ENCODE measurements at regions not wholly inside any gene's neighbourhood (a gene's known extent, or its start where the extent isn't known, plus 50 kb on each side); places are given as distances from the start of the nearest gene placed in this dataset.

GRCh38 chr4:18840481-18840880, 818.9 kb upstream of the LCORL start:
- ChIA-PET CTCF (no interaction called here), POLR2A (ENCODE audit: low non-redundant PET) (no interaction called here)
- Histone ChIP-seq H3K4me3 (ENCODE audit: low read depth, low read length, poor library complexity, severe bottlenecking) (no peak overlapping the region), H3K27ac (ENCODE audit: low read depth, low read length, poor library complexity, severe bottlenecking) (no peak overlapping the region), H3K36me3 (ENCODE audit: insufficient read depth, low read length, poor library complexity, severe bottlenecking) (no peaks in the 10 kb centered on the region), H3K4me1 (ENCODE audit: insufficient read depth, low read length, poor library complexity, severe bottlenecking) (no peaks in the 10 kb centered on the region), H3K9me3 (ENCODE audit: low read depth, low read length, poor library complexity, severe bottlenecking) (no peaks in the 10 kb centered on the region), H3K27me3 (replicated peaks; ENCODE audit: insufficient read depth, low read depth, low read length, poor library complexity) (no peaks in the 10 kb centered on the region)
- no peak for TF ChIP-seq EZH2 (IDR thresholded peaks at IDR 0.05; ENCODE audit: borderline replicate concordance, low read depth, low read length, poor library complexity, severe bottlenecking)
- TF ChIP-seq, protein P1, sequence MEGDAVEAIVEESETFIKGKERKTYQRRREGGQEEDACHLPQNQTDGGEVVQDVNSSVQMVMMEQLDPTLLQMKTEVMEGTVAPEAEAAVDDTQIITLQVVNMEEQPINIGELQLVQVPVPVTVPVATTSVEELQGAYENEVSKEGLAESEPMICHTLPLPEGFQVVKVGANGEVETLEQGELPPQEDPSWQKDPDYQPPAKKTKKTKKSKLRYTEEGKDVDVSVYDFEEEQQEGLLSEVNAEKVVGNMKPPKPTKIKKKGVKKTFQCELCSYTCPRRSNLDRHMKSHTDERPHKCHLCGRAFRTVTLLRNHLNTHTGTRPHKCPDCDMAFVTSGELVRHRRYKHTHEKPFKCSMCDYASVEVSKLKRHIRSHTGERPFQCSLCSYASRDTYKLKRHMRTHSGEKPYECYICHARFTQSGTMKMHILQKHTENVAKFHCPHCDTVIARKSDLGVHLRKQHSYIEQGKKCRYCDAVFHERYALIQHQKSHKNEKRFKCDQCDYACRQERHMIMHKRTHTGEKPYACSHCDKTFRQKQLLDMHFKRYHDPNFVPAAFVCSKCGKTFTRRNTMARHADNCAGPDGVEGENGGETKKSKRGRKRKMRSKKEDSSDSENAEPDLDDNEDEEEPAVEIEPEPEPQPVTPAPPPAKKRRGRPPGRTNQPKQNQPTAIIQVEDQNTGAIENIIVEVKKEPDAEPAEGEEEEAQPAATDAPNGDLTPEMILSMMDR (conservative IDR thresholded peaks at IDR 0.05; ENCODE audit: low read depth, low read length), result no peak
- DNase-seq (ENCODE audit: low spot score), result no peak
- no TSS peak for BruUV-seq (replicated peaks)
- intact Hi-C loops (cut with micrococcal nuclease; ENCODE audit: unreplicated experiment), result no loop called here

DNA sequence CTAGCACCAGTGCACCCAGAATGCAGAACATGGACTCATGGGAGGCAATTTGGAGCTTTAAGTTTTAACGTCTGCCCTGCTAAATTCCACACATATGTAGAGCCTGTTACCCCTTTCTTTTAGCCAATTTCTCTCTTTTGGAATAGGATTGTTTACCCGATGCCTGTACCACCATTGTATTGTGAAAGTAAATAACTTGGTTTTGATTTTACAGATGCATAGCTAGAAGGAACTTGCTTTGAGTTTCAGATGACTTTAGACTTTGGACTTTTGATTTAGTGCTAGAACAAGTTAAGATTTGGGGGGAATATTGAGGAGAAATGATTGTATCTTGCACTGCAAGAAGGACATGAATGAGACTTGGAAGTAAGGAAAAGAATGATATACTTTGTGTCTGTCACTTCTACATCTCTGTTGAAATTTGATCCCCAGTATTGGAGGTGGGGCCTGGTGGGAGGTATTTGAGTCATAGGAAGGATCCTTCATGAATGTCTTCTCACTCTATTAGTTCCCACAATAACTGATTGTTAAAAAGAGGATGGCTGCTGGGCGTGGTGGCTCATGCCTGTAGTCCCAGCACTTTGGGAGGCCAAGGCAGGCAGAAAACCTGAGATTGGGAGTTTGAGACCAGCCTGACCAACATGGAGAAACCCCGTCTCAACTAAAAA, 794.8 kb upstream of the LCORL start:
- intact Hi-C loops (cut with micrococcal nuclease; ENCODE audit: unreplicated experiment), result no loop called here
- POLR2A ChIA-PET (ENCODE audit: low non-redundant PET), result no interaction called here
- no peak overlapping the region for H3K27ac ChIP-seq (ENCODE audit: low read depth, low read length, poor library complexity, severe bottlenecking)
- CTCF ChIA-PET, result no interaction called here
- no peak for DNase-seq (ENCODE audit: low spot score)
- no peak overlapping the region for H3K4me3 ChIP-seq (ENCODE audit: low read depth, low read length, poor library complexity, severe bottlenecking)
- H3K4me1 ChIP-seq (ENCODE audit: insufficient read depth, low read length, poor library complexity, severe bottlenecking), result no peaks in the 10 kb centered on the region
- no peak for TF ChIP-seq EZH2 (IDR thresholded peaks at IDR 0.05; ENCODE audit: borderline replicate concordance, low read depth, low read length, poor library complexity, severe bottlenecking)
- TF ChIP-seq, protein P1 (conservative IDR thresholded peaks at IDR 0.05; ENCODE audit: low read depth, low read length), result no peak
- no peaks in the 10 kb centered on the region for H3K36me3 ChIP-seq (ENCODE audit: insufficient read depth, low read length, poor library complexity, severe bottlenecking)
- BruUV-seq (replicated peaks), result no TSS peak
- H3K9me3 ChIP-seq (ENCODE audit: low read depth, low read length, poor library complexity, severe bottlenecking), result no peaks in the 10 kb centered on the region
- no peaks in the 10 kb centered on the region for H3K27me3 ChIP-seq (replicated peaks; ENCODE audit: insufficient read depth, low read depth, low read length, poor library complexity)

DNA sequence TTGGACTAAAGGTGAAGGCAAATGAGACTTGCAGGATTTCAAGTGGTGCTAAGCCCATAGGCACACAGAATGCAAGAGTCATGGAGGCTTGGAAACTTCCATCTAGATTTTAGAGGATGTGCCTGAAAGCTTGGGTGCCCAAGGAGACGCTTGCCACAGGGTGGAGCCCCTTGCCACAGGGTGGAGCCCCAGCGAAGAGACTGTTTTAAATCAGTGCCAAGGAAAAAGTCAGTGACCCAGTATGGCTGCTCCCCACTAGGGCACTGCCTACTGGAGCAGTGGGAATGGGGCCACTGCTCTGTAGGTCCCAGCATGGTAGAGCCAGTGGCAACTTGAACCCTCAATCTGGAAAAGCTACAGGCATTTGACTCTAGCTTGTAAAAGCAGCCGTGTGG, 794.2 kb upstream of the LCORL start:
- H3K9me3 ChIP-seq (ENCODE audit: low read depth, low read length, poor library complexity, severe bottlenecking), result no peaks in the 10 kb centered on the region
- intact Hi-C loops (cut with micrococcal nuclease; ENCODE audit: unreplicated experiment), result no loop called here
- BruUV-seq (replicated peaks), result no TSS peak

More for the DNA sequence above, 794.2 kb upstream of the LCORL start:
- CTCF ChIA-PET, result no interaction called here
- POLR2A ChIA-PET (ENCODE audit: low non-redundant PET), result no interaction called here
- TF ChIP-seq EZH2 (IDR thresholded peaks at IDR 0.05; ENCODE audit: borderline replicate concordance, low read depth, low read length, poor library complexity, severe bottlenecking), result no peak
- TF ChIP-seq, protein P1 (conservative IDR thresholded peaks at IDR 0.05; ENCODE audit: low read depth, low read length), result no peak
- no peaks in the 10 kb centered on the region for H3K4me1 ChIP-seq (ENCODE audit: insufficient read depth, low read length, poor library complexity, severe bottlenecking)
- no peak overlapping the region for H3K27ac ChIP-seq (ENCODE audit: low read depth, low read length, poor library complexity, severe bottlenecking)
- H3K27me3 ChIP-seq (replicated peaks; ENCODE audit: insufficient read depth, low read depth, low read length, poor library complexity), result no peaks in the 10 kb centered on the region
- peak; percentile 1 for DNase-seq (ENCODE audit: low spot score)
- no peaks in the 10 kb centered on the region for H3K36me3 ChIP-seq (ENCODE audit: insufficient read depth, low read length, poor library complexity, severe bottlenecking)
- H3K4me3 ChIP-seq (ENCODE audit: low read depth, low read length, poor library complexity, severe bottlenecking), result no peak overlapping the region
